ENCODE measurements at regions not wholly inside any gene's neighbourhood (a gene's known extent, or its start where the extent isn't known, plus 50 kb on each side); places are given as distances from the start of the nearest gene placed in this dataset.

GRCh38 chr13:89806594-89806993 lies 1540.9 kb upstream of the MIR17HG start:
- no peak for TF ChIP-seq CTCF (tag by site-specific recombination; IDR thresholded peaks at IDR 0.05)
- TF ChIP-seq ZNF426 (tag by site-specific recombination; IDR thresholded peaks at IDR 0.05), result no peak
- TF ChIP-seq ZNF341 (tag by site-specific recombination; IDR thresholded peaks at IDR 0.05; ENCODE audit: low read depth), result no peak
- TF ChIP-seq ZNF510 (tag by site-specific recombination; IDR thresholded peaks at IDR 0.05; ENCODE audit: insufficient replicate concordance), result no peak
- TF ChIP-seq, protein P1, sequence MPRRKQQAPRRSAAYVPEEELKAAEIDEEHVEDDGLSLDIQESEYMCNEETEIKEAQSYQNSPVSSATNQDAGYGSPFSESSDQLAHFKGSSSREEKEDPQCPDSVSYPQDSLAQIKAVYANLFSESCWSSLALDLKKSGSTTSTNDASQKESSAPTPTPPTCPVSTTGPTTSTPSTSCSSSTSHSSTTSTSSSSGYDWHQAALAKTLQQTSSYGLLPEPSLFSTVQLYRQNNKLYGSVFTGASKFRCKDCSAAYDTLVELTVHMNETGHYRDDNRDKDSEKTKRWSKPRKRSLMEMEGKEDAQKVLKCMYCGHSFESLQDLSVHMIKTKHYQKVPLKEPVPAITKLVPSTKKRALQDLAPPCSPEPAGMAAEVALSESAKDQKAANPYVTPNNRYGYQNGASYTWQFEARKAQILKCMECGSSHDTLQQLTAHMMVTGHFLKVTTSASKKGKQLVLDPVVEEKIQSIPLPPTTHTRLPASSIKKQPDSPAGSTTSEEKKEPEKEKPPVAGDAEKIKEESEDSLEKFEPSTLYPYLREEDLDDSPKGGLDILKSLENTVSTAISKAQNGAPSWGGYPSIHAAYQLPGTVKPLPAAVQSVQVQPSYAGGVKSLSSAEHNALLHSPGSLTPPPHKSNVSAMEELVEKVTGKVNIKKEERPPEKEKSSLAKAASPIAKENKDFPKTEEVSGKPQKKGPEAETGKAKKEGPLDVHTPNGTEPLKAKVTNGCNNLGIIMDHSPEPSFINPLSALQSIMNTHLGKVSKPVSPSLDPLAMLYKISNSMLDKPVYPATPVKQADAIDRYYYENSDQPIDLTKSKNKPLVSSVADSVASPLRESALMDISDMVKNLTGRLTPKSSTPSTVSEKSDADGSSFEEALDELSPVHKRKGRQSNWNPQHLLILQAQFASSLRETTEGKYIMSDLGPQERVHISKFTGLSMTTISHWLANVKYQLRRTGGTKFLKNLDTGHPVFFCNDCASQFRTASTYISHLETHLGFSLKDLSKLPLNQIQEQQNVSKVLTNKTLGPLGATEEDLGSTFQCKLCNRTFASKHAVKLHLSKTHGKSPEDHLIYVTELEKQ (tag by site-specific recombination; IDR thresholded peaks at IDR 0.05; ENCODE audit: borderline replicate concordance), result no peak
- TF ChIP-seq PBX3 (CRISPR knock-in tag; IDR thresholded peaks at IDR 0.05), result no peak
- no peak for TF ChIP-seq HOXD13 (CRISPR knock-in tag; IDR thresholded peaks at IDR 0.05; ENCODE audit: borderline replicate concordance)

All from HEK293 (cell line).